NCI-H146 treated with DMSO at 0.1 percent for 48 hours (cell line): ENCODE measurements at regions not wholly inside any gene's neighbourhood (a gene's known extent, or its start where the extent isn't known, plus 50 kb on each side); places are given as distances from the start of the nearest gene placed in this dataset.

Experiments
- DNase-seq: peaks from one replicate; lab custom pipeline; 2025; ENCODE audit not compliant: unreplicated experiment; lab: John Stamatoyannopoulos, UW

DNA sequence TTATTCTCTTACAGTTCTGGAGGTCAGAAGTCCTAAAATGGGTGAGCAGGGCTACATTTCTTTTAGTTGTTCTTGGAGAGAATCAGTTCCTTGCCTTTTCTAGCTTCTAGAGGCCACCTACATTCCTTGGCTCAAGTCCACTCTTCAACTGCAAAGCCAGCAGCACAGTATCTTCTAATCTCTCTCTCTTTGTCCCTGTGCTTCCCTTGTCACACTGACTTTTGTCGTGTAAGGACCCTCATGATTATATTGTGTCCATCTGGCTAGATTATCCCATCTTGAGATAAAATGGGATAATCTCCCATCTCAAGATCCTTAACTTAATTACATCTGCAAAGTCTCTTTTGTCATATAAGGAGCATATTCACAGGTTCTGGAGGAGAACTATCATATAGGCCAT, 359.0 kb downstream of the ADRA2A start:
- DNase-seq = no peak

DNA sequence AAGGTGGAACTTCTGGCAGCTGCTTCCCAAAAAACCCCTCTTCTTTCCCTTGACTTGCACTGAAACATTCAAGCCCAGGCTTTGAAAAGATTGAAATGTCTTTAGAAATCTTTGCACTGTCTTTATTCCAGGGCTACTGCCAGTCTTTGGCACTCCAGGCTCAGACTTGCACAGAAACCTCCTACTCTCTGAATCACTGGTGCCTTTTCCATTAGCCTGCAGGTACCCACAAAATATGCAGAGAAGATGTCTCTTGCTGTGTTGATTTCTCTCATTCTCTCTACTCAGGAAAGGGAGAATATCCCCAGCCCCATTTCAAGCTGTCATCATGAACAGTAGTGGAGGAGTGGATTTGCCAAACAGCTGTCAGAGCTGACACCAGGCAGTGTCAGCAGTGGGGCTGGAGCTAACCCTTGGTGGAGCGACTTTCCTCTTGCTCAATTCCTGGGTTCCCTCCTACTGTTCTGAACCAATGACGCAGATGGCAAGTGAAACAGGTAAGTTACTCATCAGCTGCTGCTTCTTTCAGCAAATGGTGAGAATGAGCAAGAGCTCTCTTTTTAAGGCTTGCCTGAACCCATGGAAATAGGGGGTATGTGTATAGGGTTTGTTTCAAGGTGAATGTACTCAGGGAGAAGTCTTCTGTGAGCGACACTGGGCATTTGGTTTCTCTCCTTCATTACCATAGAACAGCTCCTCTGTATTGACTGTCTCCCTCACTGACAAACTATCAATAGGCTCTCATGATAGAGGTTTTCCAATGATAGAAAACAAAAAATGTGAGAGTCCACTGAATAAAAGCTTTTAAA, 362.4 kb downstream of the ADRA2A start:
- DNase-seq = no peak

DNA sequence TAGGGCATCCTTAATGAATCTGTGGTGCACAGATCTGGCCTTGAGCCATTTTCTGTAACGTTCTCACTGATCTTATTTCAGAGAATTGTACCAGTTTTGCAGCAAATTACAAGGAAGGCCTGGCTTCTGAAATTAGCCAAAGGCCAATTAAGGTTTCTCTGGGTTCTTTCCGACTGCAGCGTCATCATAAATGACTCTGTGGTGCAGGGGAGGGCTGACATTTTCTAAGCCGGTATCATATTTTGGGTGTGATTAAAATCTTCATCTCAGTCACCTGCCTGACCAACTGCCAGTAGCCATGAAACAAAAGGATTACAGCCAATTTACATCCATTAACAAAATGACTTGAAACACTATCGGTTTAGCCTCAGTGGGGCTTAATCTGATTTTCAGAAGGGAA, 363.7 kb downstream of the ADRA2A start:
- no peak for DNase-seq

DNA sequence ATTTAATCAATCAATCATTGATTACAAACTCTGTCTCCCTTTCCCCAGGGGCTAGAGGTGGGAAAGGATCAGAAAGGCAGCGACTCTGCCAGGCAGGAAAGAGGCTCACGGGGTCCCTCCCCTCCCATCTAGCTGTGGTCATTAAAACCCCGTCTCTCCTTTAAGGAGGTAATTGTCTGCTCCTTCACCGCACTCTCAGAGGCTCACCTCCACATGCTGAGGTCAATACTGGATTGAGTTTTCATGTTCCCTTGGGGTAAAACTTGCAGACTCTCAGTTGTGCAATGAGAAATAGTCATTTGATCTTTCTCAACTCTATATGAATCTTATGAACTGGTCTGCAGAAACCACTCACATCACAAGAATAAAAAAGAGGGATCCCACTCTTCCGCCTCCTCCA, 368.8 kb downstream of the ADRA2A start:
- no peak for DNase-seq

DNA sequence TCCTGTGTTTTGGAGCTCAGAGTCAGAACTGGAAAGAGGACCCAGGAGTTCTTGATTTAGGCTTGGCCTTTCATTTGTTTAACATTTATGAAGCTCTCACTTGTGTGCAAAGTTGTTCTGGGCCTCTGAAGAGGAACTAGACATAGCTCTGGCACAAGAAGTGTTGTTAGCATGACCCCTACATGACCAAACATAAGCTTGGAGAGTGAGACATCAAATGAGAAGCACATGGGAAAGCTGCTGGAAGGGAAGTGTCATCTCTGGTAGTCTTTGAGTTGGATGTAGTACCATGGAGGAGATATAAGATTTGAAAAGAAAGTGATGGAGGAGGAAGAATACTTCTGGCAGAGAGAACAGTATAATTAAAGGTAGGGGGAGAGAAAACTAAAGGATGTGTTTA, 370.1 kb downstream of the ADRA2A start:
- no peak for DNase-seq

- no peak for DNase-seq
Observed at GRCh38 chr10:111452153-111452552, 375.3 kb downstream of the ADRA2A start.

DNA sequence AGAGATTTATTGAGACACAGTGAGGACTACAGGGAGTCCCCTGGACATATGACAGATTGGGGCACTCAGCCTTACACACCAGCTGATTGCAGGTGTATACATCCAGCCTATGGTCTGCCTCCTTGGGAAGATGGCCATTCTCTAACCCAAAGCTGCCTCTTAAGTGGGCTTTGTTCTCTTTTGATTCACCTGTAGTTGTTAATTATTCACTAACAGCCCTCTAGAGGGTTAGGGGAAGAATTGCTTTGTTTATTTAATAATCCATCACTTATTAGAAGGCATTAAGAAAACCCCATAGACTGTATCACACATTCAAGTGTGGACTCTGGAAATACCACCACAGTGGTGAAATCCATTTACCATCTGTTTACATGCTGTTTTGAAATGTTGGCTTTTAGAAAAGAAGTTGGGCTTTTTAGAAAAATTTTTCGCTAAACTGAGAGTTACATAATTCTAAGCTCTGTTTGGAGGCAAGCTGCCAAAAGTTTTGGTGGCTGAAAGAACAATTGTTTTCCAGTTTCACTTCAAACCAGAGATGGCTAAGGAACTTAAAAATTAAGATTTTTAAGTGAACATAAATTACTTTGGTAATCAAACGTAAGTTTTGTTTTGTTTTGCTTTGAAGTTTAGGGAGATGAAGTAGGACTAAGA, 379.1 kb downstream of the ADRA2A start:
- no peak for DNase-seq

- no peak for DNase-seq
Observed at GRCh38 chr10:111458256-111458655, 381.4 kb downstream of the ADRA2A start.

DNA sequence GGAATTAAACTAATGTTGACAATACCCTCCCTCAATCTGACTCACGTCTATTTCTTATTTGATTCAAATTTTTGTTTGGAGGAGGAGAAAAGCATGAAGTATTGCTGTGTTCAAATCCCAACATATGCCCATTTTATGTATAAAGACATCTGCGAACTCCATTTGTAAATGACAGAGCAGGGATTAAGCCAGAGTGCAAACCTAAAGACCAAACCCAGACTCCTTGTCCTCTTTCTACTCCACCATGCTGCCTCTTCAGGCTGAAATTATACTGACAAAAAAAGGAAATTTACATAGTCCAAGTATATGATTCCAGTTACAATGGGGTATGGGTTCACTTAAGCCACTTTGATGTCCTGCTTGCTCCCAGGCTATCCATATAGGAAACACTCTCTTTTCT, 383.1 kb downstream of the ADRA2A start:
- no peak for DNase-seq

DNA sequence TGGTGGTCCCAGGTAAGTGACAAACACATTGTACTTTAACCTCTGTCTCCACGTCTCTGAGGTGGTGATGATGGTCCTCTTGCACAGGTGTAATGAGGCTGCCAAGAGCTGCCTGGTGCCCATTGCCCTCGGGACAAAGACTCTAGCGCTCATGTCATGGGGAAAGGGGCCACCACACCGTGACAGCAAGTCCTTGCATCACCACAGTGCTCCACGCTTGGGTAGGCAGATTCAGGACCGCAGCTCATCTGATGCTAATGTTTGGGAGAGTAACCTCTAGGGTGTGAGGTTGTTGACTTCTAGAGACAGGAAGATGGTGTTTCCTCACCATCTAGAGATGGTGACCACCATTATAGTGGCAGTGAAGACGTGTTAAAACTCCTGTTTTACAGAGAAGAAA, 395.6 kb downstream of the ADRA2A start:
- no peak for DNase-seq

DNA sequence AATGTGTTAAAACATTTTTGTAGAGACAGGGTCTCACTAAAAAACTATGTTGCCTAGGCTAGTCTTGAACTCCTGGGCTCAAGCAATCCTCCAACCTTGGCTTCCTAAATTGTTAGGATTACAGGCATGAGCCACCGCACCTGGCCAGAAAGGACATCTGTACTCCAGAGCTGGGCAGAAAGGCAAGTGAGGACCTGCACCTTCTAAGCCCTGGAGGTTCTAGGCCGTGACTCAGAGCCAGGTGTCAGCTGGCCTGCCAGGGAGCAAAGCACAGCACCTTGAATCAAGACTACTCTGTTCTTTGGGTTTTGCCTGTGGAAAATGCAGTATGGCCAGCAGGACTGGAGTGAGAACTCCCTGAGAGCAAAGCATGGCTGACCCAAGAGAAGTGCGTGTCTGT, 396.5 kb downstream of the ADRA2A start:
- DNase-seq = no peak

DNA sequence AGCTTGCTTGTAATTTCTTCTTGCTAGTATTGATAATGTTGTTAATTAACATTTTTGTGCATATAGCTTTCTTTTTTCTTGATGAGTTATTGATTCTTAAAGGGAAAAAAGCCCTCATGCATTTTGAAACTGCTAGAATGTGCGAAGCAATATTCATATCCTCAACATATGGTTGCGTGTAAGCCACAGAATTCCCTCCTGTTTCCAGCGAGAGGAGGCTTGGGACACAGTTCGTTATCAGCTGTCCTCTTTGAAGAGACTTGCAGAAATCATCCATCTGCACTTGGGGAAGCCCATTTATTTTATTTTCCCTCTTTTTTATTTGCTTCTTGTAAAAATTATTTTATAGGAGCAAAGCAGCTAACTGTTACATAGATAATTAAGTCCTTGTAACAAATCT, 398.0 kb downstream of the ADRA2A start:
- no peak for DNase-seq

- no peak for DNase-seq
Observed at GRCh38 chr10:111475720-111476119, 398.9 kb downstream of the ADRA2A start.

GRCh38 chr10:111478651-111479050, 401.8 kb downstream of the ADRA2A start:
- no peak for DNase-seq

DNA sequence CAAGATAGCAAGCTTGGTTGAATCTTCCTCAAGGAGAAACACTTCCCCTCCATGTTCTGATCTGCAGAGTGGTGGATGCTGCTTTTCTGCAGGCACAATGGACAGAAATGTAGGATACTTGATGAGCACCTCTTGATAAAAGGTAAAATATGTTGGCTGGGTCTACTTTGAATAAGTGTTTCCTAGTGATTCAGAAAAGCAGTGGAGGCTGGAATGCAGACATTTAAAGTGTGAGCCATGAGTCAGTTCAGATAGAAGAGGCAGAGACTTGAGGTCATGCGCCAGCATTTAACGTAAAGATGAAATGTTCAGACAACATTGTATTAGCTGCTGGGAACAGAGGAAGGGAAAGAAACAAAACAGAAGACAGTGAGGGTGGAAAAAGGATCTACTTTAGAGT, 403.1 kb downstream of the ADRA2A start:
- no peak for DNase-seq

- DNase-seq = no peak
Observed at GRCh38 chr10:111481261-111481826, 404.5 kb downstream of the ADRA2A start.

DNA sequence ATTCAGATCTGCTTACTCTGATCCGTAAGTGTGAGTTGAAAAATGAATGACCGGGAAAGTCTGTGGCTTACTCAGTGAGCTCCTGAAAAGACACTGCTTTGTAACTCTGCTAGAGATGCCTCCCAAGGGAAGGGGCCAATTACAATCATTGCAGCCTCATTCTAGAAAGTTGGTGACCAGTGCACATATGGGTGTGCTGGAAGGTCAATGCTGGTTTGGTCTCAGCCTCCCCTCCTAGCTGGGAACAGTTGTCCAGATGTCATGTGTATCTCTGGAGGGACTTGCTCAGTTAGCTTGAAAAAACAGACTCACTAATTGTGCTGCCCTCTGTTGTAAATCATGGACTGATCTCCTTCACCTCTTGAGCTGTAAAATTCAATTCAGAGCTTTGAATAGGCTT, 405.0 kb downstream of the ADRA2A start:
- DNase-seq = no peak

DNA sequence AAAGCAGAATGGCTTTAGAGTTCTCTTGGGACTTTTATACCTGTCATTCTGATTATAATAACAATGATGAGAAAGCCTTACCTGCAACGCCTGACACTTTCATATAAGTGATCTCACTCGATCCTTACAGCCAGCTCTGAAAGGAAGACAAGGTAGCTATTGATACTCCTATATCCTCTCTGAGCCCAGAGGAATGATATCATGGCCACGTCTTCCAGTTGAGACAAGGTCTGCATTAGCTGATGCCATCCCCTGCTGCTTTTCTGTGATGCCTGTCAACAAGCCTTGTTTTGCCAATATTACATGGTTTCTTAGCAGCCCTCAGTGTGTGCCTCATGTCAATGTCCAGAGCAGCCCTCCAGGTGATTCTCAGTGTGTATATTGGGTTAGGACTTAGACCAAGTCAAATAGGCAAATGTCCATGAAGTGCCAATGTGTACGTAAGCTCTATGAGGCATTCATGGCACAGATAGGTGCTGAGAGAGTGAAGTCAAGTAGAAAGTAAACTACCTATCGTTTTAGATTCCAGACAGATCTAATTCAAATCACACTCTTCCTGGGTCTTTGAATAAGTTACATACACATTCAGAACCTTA, 405.9 kb downstream of the ADRA2A start:
- DNase-seq = no peak

DNA sequence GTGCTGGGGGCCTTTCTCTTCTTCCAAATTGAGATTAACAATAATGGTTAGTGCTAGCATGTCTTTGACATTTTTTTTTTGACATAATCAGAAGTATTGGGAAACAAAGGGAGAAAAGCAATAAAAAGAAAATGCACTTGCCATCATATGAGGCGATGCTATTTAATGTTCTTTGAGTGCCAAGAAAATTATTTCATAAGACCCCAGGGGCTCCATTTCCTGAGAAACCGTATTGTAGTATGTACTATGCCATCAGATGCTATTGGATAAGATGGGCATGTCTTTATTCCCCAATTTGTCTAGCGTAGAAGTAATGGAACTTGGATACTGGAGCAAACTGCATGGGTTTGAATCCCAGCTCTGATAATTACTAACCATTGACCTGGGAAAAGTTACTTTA, 408.9 kb downstream of the ADRA2A start:
- DNase-seq = no peak

GRCh38 chr10:111486346-111486745, 409.5 kb downstream of the ADRA2A start:
- no peak for DNase-seq

GRCh38 chr10:111488668-111489067, 411.8 kb downstream of the ADRA2A start:
- no peak for DNase-seq

DNA sequence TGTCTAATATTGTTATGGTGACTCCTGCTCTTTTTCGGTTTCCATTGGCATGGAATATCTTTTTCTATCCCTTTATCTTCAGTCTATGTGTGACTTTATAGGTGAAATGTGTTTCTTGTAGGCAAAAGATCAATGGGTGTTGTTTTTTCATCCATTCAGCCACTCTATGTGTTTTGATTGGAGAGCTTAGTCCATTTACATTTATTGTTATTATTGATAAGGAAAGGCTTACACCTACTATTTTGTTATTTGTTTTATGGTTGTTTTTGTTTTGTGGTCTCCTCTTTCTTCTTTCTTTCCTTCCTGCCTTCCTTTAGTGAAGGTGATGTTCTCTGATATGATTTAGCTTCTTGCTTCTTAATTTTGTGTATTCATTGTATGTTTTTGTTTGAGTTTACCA, 414.3 kb downstream of the ADRA2A start:
- no peak for DNase-seq
